ENCODE measurements at regions not wholly inside any gene's neighbourhood (a gene's known extent, or its start where the extent isn't known, plus 50 kb on each side); places are given as distances from the start of the nearest gene placed in this dataset.
A peak's percentile ranks its signal among the peaks of the same experiment; 100 is the strongest.

DNA sequence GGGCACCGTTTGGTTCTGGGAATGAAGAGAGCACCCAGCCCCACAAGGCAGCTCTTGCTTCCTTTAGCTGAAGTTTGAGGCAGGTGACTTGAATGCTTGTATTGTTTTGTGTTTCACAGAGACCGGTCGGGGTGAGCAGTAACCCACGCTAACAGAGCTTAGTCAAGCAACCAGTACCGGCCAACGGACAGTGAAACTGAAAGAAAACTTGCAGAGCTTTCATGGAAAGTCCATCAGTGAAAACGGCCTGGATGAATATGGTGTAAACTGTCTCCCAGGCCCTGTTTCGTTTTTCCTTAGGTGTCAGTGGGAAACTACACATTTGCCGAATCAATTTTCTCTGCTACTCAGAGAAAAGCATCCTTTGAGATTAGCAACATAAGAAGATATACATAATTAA lies 101.1 kb downstream of the LYZL1 start:
- H3K27ac ChIP-seq: no peak overlapping the region
- H3K4me3 ChIP-seq: no peak overlapping the region
- no peaks in the 10 kb centered on the region for H3K9me3 ChIP-seq (replicated peaks in 1 of 3)
- no peak for DNase-seq
- H3K27me3 ChIP-seq: no peaks in the 10 kb centered on the region
- no peaks in the 10 kb centered on the region for H3K36me3 ChIP-seq (replicated peaks in 1 of 2)
- H3K4me1 ChIP-seq (replicated peaks in 1 of 2): no peaks in the 10 kb centered on the region
- TF ChIP-seq, protein P1, sequence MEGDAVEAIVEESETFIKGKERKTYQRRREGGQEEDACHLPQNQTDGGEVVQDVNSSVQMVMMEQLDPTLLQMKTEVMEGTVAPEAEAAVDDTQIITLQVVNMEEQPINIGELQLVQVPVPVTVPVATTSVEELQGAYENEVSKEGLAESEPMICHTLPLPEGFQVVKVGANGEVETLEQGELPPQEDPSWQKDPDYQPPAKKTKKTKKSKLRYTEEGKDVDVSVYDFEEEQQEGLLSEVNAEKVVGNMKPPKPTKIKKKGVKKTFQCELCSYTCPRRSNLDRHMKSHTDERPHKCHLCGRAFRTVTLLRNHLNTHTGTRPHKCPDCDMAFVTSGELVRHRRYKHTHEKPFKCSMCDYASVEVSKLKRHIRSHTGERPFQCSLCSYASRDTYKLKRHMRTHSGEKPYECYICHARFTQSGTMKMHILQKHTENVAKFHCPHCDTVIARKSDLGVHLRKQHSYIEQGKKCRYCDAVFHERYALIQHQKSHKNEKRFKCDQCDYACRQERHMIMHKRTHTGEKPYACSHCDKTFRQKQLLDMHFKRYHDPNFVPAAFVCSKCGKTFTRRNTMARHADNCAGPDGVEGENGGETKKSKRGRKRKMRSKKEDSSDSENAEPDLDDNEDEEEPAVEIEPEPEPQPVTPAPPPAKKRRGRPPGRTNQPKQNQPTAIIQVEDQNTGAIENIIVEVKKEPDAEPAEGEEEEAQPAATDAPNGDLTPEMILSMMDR (IDR thresholded peaks at IDR 0.05): no peak
- no peak for TF ChIP-seq POLR2A (IDR thresholded peaks at IDR 0.05)
- WGBS, 4 donors: 73 to 78% (median 75%) methylated on average over 9 of the region's 9 CpGs
- intact Hi-C loops (cut with DNase I): loop anchor here (5.0 to 10.0 kb wide), 2 partner anchors 62 to 105 kb away; no protein-coding TSS in a partner anchor

- no peaks in the 10 kb centered on the region for H3K4me1 ChIP-seq (replicated peaks in 1 of 2)
- H3K27me3 ChIP-seq: no peaks in the 10 kb centered on the region
- H3K36me3 ChIP-seq (replicated peaks in 1 of 2): no peaks in the 10 kb centered on the region
- no peak overlapping the region for H3K4me3 ChIP-seq
- peak in 6 of 7 donors; percentile 29 to 77 (median 56) for DNase-seq
- WGBS, 4 donors: 26 to 39% (median 32%) methylated on average over 4 of the region's 4 CpGs
- intact Hi-C loops (cut with DNase I): loop anchor here in 1 of 2 donors (5.0 kb wide), 1 partner anchor 60 kb away; no protein-coding TSS in a partner anchor
- TF ChIP-seq, protein P1 (IDR thresholded peaks at IDR 0.05): peak; percentile 44 to 76 (median 67)
- no peak for TF ChIP-seq POLR2A (IDR thresholded peaks at IDR 0.05)
- H3K27ac ChIP-seq: no peak overlapping the region
- H3K9me3 ChIP-seq (replicated peaks in 1 of 3): no peaks in the 10 kb centered on the region
These were observed 103.6 kb downstream of the LYZL1 start for GRCh38 chr10:29392376-29393021.

DNA sequence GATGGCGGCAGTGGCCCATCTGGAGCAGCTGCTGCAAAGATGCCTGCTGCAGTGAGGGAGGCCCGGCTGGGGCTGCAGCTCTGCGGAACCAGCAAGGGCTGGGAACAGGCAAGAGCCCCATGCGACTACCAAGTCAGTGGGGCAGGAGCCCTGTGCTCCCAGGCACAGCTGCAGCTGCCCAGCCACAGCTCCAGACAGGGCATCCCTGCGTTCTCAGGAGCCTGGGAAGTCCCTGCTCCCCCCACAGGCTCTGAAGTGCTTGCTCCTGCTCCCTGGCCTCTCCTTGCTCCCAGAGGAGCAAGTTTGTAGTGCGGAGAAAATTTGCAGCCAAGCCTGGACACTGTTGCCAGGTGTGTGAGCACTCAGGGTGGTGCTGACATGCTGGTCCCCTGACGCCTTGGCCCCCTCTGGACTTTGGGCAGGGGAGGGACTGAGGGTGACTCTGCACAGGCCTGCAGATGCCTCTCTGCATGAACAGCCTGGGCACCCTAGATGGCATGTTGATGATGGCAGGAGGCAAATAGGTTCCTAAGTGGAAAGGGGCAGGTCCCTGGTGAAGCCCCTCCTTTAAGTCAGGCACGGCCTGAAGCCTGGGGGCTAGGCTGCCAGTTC lies 105.6 kb downstream of the LYZL1 start:
- H3K36me3 ChIP-seq (replicated peaks in 1 of 2): no peaks in the 10 kb centered on the region
- WGBS, 4 donors: 81 to 90% (median 84%) methylated on average over 2 to 8 of the region's 8 CpGs
- no peak overlapping the region for H3K4me3 ChIP-seq
- H3K27ac ChIP-seq: no peak overlapping the region
- H3K4me1 ChIP-seq (replicated peaks in 1 of 2): no peaks in the 10 kb centered on the region
- intact Hi-C loops (cut with DNase I): loop anchor here in 1 of 2 donors (5.0 kb wide), 1 partner anchor 58 kb away; no protein-coding TSS in a partner anchor
- no peak for DNase-seq
- no peaks in the 10 kb centered on the region for H3K27me3 ChIP-seq
- no peaks in the 10 kb centered on the region for H3K9me3 ChIP-seq (replicated peaks in 1 of 3)
- TF ChIP-seq POLR2A (IDR thresholded peaks at IDR 0.05): no peak
- TF ChIP-seq, protein P1 (IDR thresholded peaks at IDR 0.05): no peak

DNA sequence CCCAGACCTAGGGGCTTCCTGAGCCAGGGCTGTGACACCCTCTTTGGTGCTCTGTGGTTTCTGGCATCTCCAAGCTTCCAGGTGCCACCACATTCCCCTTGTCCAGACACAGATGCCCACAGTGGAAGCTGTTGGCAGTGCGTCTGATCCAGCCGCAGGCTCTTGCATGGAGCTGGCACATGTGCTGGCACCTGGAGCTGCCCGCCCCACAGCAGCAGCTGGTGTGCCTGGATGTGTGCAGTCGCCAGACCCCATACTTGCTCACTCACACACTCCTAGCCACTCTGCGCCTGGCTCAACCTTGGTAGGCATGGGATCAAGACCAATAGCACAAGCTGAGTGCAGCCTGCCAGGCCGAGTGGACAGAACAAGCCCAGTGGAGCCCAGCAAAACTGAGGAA lies 106.5 kb downstream of the LYZL1 start:
- H3K4me1 ChIP-seq (replicated peaks in 1 of 2): no peaks in the 10 kb centered on the region
- DNase-seq: no peak
- H3K9me3 ChIP-seq (replicated peaks in 1 of 3): peaks cover 0 to under 1% (median 0%) of the 10 kb centered on the region in 3 donors
- intact Hi-C loops (cut with DNase I): no loop called here
- no peak overlapping the region for H3K4me3 ChIP-seq
- no peak overlapping the region for H3K27ac ChIP-seq
- 90 to 96% (median 94%) methylated on average over 2 to 6 of the region's 6 CpGs for WGBS, 4 donors
- no peaks in the 10 kb centered on the region for H3K36me3 ChIP-seq (replicated peaks in 1 of 2)
- TF ChIP-seq, protein P1 (IDR thresholded peaks at IDR 0.05): no peak
- no peak for TF ChIP-seq POLR2A (IDR thresholded peaks at IDR 0.05)
- H3K27me3 ChIP-seq: no peaks in the 10 kb centered on the region

All from adrenal gland (tissue), 9 donors.